Stimulated activated CD8-positive, alpha-beta memory T cell treated with anti-CD3 and anti-CD28 coated beads, Interleukin-4, amount 100 ng/mL, for 1 hour (primary cell): ENCODE measurements at regions not wholly inside any gene's neighbourhood (a gene's known extent, or its start where the extent isn't known, plus 50 kb on each side); places are given as distances from the start of the nearest gene placed in this dataset.
"Not testable (repeated sequence)": the region's sequence is repeated elsewhere in the genome, so short reads cannot be mapped to it uniquely, and the experiment has no call there.

Experiments
- DNase-seq, 2 donors: peaks; one replicate each; pipeline ENCODE4 v3.0.0-alpha.2; 2020; ENCODE audit warnings: low read depth in 2 of 2, low spot score in 1 of 2

DNA sequence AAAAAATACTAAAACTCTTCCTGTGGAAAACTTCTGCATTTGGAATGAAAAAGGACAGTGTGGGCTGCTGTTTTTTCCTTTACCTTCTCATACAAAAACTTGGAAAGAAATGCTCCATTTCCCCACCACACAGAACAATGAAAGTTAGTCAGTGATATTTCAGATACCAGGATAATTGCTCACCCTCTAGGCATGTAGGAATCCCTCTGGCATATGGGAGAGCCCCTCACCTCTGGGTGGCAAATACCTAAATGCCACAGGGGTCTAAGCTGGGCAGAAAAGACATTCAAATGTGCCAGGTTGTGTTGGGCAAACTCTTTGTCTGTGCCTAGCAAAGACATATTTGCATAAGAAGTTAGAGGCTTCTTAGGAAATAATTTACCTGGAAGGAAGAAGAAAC lies 560.3 kb upstream of the NR2F2 start:
- DNase-seq: no peak

DNA sequence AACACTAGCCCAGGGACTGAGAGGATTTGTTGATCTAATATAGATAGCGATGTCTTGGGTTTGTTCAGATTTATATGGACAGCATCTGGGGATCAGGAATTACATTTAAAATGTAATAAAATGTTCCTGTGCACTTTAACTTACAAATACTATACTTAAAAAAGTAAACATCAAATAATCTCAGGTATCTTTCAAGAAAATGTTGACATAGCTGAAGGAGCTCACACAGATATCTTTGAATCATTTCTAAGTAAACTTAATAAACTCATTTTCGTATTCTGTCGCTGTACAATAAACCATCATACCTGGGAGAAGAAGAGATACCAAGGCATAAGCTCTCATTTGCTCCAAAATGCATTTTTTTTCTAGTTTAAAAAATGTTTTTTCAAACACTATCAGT lies 557.5 kb upstream of the NR2F2 start:
- no peak for DNase-seq

DNA sequence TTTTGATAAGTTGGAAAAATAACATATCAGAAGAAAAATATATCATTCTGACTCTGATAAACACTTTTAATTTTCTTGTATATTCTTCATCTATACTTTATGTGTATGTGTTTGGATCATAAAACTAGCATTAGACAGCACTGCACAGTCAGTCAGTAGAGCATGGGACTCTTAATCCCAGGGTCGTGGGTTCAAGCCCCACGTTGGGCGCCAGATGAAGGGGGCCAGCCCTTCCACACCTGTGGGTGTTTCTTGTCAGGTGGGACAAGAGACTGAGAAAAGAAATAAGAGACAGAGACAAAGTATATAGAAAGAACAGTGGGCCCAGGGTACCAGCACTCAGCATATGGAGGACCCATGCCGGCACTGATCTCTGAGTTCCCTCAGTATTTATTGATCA lies 546.0 kb upstream of the NR2F2 start:
- no peak for DNase-seq

DNA sequence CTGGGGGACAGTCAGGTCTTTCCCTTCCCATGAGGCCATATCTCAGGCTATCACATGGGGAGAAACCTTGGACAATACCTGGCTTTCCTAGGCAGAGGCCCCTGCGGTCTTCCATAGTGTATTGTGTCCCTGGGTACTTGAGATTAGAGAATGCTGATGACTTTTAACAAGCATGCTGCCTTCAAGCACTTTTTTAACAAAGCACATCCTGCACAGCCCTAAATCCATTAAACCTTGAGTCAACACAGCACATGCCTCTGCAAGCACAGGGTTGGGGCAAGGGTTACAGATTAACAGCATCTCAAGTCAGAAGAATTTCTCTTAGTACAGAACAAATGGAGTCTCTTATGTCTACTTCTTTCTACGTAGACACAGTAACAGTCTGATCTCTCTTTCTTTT lies 545.2 kb upstream of the NR2F2 start:
- DNase-seq: not testable (repeated sequence)

DNA sequence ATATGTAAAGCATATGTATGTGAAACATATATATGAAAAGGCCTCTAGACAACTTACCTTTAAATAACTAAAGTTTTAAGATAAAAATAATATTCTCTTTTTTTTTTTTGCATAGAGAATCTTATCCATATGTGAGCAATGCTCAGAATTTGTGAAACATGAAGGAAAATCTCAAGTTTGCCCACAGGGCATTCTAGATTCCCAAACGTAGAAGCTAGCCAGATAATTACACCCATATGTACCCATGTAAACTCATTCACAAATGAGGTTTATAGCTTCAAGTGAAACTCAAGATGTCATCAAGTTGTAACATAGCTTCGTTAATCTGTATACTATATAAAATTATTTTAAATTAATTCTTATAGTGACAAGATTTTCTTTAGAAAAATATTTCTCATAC lies 537.3 kb upstream of the NR2F2 start:
- no peak for DNase-seq

DNA sequence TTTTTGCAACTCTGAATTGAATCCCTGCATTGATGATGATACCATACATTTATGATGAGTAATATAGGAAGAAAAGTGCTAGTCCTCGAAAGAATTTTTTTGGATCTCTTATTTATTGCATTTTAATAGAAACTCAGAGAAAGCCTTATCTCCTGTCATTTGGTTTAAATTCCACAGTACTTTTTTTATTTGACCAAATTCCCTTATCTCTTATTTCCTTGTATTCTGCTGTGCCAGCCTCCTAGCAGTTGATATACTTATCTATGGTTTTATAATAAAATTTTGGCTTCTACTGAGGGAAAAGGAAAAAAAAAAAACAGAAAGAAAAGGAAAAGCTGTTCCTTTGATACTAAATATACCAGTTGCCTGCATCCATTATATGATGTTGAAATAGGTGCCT lies 535.1 kb upstream of the NR2F2 start:
- no peak for DNase-seq

DNA sequence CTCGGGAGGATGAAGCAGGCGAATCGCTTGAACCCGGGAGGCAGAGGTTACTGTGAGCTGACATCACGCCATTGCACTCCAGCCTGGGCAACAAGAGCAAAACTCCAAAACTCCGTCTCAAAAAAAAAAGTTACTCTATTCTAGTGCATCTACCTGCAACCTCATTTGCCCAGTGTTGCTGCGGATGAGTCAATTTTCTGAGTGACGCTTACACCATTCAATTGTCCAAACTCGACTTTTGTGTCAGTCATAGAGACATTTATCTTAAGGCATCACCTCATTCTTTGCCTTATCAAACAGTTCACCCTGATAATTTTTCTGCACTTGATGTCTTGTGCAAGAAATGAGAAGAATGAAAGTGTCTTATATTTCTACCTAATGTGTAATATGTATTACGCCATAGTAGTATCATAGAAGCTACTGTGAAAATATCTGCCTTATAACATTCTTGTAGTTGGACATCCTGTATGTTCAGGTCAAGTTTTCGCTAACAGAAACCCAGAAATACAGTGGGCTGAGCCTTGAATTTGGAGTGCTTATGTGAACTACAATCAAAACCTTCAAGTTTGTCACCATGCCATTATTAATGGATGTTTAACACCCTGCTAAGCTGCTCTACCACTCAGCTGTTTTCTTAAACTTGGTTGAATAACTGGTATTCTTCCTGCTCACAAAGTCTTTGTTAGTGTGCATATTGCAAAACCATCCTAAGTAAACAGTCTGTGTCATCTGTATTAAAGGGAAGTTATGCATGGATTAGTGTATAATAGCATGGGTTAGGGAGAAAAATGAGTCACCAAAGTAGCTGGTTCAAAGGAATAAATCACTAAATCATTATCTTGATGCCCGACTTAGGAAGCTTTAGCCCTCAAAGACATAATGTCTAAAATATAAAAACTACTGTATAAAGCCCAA lies 531.0 kb upstream of the NR2F2 start:
- no peak for DNase-seq

DNA sequence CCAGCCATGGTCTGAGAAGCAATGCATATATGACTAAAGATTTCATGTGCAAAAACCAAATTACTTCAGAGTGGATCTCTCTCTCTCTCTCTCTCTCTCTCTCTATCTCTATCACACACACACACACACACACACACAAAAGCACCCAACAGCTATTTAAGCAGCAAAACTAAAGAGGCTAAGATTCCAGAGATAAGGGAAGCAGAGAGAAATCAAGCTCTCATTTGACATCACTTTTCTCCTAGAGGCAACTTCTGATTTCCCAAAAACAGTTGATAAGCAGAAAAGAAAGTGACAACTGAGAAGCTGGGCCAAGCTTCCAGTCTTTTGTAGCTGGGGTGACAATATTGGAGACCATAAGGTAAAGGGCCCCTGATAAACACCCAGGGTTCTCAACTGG lies 526.0 kb upstream of the NR2F2 start:
- DNase-seq: no peak

DNA sequence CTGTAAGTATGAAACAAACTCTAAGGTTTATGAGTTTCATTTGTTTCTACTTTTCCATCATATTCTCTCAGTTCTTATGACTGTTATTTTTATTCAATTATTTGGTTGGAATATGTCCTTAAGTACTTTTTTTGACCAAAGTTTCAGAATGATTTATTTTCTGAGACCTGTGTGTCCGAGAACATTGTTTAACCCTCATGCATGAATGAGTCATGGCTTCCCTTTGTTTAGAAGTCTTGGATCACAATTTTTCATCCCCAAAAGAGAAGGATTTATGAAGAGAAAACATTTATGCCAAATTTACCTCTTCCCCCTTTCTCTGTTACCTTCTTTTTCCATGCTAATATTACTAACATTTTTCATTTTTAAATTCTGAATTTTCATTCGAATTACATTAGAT lies 518.0 kb upstream of the NR2F2 start:
- DNase-seq: no peak

DNA sequence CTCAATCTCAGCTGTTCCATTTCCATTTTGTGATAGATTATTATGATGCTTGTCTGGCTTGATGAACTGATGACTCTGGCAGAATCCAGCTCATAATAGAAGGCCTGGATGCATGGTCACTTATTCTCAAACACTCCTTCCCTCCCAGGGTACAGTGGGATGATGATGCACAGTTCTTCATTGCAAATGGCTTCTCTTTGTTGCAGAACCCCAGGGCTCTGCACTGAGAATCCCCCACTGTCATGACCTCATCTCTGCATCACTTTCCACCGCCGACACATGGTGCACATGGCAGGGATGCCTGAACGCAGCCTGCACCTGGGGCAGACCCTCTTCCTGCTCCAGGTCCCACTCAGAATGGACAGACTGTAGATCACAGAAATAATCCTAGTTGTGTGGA lies 515.6 kb upstream of the NR2F2 start:
- no peak for DNase-seq

DNA sequence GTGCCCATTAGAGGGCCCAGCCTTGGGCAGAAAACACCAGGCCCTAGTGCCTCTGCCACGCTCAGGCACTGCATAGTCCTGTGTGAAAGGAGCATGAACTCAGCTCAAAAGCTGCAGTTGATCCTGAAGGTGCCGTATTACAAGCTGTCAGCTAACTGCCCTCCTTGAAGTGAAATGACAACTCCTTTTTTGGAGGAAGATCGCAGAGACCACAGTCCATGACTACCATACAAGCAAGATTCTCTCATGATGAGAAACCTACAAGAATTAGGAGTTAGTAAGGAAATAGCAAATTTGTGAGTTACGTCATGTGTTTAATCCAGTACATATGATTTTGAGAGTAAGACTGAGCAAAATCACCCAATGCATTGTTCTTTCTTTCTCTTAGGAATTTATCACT lies 513.9 kb upstream of the NR2F2 start:
- no peak for DNase-seq

DNA sequence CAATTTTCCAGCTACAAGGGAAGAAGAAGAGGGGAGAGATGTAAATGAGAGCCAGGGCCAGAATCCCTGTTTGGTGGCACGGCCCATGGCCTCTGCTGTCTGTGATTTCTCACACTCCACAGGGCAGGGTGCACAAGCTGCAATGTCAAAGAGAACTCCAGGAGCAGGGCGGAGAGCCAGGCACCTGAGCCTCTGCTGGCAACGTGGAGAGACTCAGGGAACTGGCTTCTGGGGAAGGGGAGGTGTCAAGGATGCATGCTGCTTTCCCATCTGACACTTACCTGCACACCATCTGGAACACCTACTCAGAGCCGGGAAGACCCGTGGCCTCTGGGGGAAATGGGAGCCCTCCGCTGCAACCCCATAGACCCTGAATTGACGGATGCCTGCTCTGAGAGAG lies 507.5 kb upstream of the NR2F2 start:
- no peak for DNase-seq

DNA sequence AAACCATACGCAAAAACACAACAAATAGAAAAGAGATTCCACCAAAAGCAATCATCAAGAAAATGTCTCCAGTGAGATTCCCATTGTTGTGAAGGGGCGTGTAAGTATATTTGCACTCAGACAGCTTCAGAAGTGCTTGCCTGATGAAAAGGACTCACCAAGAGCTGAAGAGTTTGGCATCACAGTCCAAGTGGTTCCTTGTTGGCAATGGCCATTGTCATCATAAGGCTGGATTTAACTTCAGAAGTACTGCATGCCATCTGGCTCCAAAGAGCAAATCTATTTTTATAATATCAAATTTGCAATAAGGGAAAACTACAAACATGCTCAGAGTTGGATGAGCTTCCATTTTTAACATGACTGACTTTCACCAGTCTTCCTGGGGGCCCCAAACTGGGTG lies 505.3 kb upstream of the NR2F2 start:
- no peak for DNase-seq

DNA sequence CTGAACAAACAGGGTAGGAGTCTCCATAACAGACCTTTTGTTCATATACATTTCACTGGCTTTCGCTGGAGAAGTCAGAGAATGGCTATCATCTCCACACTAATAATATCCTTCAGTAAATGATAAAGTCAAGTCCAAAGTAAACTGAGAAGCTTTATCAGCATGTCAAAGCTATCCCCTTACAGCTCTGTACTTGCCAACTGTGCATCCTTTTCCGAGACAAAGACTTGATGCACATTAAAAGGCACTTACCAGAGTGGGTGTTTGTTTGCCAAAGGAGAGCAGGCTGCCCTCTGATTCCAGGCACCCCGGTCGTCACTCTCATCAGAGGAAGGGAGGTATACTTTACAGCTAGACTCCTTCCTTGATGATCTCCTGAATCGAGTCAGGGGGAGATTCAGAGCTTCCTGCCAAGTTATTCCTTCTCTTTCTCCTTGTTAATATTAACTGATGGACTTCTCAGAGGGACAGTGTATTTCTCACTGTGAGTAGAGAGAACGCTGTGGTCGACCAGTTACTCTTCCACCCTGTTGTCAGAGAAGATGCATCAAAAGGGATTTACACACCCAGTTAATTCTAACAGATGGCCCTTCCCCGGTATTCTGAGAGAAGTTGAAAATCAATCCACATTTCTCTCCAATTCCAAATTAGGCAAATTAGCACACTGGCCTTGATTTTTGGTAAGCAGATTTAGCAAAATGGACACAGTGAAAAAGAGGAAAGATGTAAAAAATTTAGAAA lies 504.7 kb upstream of the NR2F2 start:
- no peak for DNase-seq

DNA sequence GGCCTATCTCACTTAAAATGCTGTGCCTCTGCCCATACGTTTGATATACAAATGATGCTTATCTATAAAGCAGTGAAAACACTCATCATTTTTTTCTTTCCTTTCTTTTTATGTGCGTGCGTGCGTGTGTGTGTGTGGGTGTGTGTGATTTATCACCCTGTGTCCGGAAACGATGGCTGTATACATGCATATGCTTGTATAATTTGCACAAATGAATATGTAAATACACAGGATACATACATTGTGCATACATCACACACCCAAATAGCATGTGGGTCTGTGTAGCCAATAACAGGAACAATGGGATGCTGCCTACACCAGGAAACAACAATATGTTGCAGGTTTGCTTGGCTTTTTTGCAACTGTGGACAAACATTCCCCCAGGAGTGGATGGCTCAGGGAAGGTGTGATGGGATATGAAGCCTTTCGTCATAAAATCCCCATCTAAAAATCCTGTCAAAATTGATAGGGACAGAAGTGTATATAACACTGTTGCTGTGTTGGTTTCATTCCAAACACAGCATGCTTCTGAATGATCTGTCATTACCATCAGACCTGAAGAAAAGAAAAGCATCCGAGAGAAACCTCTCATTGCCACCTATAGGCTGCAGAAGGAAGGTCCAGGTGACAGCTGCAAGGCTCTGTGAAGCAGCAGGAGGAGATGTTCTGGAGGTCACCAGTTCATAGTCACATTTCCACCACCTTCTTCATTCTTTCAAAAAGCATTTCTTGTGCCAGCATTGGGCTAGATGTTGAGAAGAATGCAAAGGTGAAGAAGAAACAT lies 503.9 kb upstream of the NR2F2 start:
- DNase-seq: no peak

DNA sequence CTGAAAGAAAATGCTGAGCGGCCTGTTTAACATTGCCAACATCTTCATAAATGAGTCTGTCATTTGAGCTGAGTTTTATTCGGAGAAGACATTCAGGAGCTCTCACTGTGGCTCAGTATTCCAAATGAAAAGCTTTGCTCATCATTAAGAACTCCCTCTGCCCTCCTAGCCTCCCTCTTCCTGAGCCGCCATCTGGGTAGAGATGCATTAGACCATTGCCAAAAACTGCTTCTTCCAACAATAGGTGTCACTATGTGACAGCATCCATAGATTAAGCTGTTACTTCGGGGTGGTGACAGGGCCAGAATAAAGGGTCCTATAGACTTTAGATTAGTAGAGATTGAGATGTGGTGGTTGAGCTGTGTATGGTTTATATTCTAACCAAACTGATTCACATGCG lies 501.4 kb upstream of the NR2F2 start:
- DNase-seq: no peak

DNA sequence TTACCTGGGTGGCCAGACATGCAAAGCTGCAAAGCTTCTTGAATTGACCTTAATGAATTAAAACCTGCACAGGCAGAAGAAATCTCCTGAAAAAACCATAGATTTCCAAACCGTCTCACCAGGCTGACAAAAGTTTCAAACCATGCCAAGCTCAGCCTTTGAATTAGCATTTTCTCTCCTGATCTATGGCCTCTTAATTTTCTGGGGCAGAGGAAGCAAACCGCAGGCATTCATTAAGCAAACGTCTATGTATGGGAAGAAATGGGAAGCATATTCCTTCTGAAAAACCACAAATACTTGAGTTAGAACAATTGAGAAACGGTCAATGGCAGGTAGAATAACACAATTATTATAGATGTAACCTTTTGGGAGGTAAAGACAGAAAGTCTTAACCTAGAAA lies 500.2 kb upstream of the NR2F2 start:
- no peak for DNase-seq

DNA sequence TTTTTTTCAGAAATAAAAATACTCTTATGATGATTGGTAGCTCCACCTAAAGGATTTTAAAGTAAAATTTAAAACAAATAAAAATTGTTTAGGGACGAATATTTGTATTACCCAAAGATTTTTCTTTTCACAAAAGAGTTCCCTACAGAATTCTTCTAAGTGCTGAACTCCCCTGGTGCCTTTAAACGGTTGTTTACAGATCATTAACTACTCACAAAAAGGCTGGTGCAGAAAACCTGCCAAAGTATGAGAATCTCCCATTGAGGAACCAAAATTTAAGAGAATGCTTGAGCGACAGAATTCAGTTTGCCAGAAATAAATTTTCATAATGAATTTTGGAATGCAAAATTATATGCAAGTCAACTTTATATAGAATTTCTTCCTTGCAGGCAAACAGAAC lies 497.8 kb upstream of the NR2F2 start:
- DNase-seq: no peak

DNA sequence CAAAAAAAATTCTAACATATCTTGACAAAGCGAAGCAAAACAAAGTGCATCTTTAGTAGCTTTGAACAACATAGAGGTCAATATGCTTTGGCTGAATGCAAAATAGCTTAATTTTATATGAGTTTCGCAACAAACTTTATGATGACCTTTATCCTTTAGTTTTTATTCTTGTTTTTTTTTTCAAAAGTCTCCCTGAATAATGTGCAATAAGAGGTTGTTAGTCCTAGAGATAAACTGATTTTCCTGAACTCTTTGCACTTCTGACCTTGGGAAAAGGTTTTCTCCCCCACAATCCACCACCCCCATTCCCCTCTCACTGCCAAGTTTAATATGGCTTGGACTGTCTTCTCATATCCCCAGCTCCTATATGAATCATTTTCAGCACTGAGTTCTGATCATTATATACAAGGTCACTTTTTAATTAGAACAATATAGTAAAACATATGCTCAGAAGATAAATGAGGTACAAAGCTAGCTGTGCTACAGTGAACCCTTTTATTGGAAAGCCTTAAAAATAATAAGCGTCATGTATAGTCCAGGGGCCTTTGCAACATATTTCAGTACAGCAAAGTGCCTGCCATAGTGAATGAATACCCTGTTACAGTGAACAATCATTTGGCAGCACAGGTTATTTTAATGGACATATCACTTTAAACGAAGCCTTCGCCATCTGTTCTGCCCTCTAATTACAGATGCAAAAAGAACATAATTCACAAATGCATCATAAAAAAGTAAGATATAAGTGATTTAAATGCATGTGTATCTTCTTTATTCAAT lies 496.3 kb upstream of the NR2F2 start:
- DNase-seq: no peak

DNA sequence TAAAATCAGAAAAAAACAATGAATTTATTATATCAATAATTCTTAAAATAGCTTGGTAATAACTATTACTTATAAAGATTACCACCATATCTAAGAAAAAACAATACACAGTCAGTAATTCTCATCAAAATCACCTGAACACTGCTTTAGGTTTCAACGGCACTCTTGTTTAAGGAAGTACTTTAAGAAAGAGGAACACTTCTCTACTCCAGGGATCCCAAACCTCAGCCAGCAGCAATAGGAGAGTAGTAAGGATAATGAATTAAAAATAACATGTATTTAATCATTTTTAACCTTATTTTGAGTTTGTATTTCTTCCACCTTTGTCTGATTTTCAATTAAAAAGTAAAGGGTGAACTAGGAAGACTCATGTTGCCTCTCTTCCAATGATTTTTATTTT lies 494.0 kb upstream of the NR2F2 start:
- no peak for DNase-seq

DNA sequence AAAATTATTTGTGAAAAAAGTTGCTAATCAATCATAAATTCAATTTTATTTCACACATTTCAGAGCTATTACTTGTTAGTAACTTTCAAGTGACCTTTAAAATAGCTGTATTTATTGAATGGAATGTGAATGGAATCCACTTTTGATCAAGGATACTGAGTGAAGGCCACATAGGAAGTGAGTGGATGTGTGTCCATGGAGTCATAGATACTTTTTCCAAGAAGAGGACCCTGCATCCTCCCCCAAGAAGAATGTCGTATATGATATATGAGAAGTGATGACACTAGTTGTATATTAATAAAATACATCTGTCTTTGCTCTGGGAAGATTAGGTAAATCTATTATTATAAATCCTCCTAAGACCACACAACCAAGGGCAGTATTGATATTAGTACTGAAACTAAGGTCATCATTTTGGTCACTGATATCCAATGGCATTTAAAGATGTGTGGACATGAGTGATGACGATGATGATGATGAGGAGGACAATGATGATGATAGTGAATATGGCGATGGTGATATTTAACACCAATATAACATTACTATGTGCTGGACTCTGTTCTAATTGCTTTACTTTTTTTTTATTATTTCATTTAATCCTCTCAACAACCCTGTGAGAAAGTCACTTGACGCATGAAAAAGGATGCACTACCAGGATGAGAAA lies 493.0 kb upstream of the NR2F2 start:
- DNase-seq: no peak
